Hepatocyte (in vitro differentiated cells): ENCODE measurements at regions not wholly inside any gene's neighbourhood (a gene's known extent, or its start where the extent isn't known, plus 50 kb on each side); places are given as distances from the start of the nearest gene placed in this dataset.

ENCODE experiments used
- CTCF ChIP-seq: fragments of 200-600 bp; sonication (generic); IDR thresholded peaks from 2 replicates; pipeline ENCODE4 v1.5.1; 2016; ENCODE audit warnings: antibody characterized with exemption, mild to moderate bottlenecking; ENCODE audit not compliant: poor library complexity
- EZH2 ChIP-seq: fragments of 200-600 bp; sonication (generic); IDR thresholded peaks from 2 replicates; pipeline ENCODE4 v1.6.1; 2016; ENCODE audit warnings: antibody characterized with exemption, mild to moderate bottlenecking, borderline replicate concordance
- EZH2phosphoT487 ChIP-seq: fragments of 200-600 bp; sonication (generic); IDR thresholded peaks from one replicate; pipeline ENCODE4 v1.6.1; 2018; ENCODE audit warnings: antibody characterized with exemption, mild to moderate bottlenecking, low read depth, moderate library complexity; ENCODE audit not compliant: unreplicated experiment, severe bottlenecking

GRCh38 chr1:219358080-219358479, 184.4 kb downstream of the LYPLAL1 start:
- TF ChIP-seq CTCF (no peak), EZH2 (no peak), EZH2phosphoT487 (no peak)
